D341Med (cell line): ENCODE measurements at regions not wholly inside any gene's neighbourhood (a gene's known extent, or its start where the extent isn't known, plus 50 kb on each side); places are given as distances from the start of the nearest gene placed in this dataset.

ENCODE experiments used
- DNase-seq: peaks from one replicate; pipeline ENCODE4 v3.0.0; 2012; ENCODE audit warnings: low spot score

DNA sequence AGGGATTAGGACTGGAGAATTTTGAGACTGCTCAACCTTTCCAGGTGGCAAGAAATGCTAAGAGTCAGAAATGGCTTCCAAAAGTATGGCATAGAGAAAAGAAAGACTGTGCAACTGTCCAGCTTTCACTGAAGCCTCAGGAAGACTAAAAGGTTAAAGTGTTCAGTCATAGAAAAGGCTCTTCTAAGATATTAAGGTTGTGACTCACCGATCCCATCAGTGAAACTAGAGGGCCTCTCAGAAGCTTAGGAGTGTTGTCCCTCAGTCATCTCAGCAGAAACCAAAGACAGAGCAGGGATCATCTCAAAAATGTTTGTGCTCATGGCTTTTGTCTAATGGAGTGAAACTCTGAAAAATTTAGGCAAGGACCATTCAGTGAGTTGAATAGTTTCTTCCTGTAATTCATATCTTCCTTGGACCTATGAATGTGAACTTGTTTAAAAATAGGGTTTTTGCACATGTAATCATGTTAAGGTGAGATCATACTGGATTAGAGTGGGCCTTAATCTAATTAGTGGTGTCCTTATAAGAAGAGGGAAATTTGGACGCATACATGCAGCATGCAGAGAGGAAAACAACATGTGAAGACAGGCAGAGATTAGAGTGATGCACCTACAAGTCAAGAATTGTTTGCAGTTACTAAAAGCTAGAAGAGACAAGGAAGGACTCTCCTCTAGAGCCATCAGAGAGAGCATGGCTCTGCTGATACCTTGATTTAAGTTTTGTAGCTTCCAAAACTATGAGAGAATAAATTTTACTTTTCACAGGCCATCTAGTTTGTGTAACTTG lies 71.3 kb downstream of the RPE65 start:
- DNase-seq, result no peak

DNA sequence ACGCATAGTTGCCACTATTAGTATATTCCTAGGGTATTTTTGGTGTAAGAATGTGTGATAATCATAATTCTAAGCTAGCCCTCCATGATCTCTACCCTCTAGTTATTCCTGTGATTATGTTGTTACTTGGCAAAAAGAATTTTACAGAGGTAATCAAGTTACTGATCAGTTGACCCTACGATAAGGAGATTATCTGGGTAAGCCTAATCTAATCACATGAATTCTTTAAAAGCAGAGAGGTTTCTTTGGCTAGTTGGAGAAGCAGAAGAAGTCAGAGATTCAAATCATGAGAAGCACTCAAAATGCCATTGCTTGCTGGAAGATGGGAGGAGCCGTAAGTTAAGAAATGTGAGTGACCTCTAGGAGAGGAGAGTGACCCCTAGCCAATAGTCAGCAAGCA lies 72.7 kb downstream of the RPE65 start:
- DNase-seq, result no peak

DNA sequence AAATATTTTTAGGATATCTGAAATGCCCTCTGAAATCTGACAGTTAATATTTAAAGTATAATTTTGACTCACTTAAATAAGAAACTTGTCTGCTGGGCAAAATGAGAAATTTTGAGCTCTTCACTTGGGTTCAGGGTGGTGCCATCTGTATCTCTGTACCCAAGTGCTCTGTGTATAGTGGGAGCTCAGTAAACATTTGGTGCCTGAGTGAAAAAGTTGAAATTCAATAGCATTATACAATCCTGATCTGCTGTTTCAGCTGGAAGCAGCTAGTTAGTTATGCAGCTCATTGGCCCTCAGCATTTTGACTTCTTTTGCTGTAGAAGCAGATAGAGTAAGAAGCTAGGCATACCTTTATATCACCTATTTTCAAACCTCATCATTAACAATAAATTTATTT lies 73.3 kb downstream of the RPE65 start:
- no peak for DNase-seq

DNA sequence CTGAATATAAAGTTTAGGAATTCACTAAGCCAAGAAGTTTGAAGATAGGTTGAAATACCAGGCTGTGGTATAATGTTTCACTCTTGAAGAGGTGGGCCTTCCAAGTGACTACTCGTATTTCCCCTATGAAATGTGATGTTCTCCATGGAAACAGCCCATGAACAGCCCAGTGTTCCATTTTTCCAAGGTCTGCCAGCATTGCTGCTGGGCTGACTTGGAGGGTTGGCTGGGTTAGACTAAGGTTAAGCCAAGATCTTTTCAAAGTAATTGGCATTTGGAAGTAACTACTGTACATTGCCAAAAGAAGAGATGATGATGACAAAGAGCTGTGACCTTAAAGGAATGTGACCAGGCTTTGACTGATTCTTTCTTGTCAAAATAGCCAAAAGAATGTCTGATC lies 73.8 kb downstream of the RPE65 start:
- no peak for DNase-seq

DNA sequence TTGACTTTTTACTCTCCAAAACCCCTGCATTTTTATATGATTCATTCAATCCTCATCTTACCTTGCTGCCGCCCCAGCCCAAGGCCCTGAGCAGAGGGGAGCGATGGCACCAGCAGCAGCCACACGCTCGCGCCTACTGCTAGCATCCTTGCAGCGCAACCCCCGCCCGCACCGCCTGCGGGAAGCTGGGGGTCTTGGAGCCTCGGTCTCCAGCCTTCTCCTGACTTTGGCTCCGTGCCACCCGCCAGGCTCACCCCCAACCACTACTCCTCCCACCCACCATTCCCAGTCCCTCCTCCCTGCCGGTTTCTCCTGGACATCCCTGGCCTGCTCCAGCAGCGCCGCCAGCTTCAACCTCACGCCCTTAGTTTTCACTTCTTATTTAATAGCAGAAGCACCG lies 76.6 kb downstream of the RPE65 start:
- DNase-seq, result peak; percentile 18

DNA sequence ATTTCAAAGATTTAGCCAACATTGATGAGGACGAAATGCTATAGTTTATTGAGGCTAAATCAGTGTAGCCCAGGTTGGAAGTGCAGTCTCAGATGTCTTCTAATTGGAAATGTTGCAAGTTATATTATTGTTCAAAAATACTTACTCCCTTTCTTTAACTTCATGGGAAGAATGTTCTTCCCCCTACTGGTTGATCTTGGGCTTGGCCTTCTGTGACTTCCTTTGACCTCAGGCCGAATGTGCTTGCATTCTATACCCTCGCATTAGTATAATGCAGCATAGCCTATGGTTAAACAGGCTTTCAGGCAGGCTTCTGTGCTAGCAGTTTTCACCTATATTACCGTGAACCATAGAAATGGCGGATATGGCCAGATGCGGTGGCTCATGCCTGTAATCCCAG lies 77.3 kb downstream of the RPE65 start:
- DNase-seq, result no peak

DNA sequence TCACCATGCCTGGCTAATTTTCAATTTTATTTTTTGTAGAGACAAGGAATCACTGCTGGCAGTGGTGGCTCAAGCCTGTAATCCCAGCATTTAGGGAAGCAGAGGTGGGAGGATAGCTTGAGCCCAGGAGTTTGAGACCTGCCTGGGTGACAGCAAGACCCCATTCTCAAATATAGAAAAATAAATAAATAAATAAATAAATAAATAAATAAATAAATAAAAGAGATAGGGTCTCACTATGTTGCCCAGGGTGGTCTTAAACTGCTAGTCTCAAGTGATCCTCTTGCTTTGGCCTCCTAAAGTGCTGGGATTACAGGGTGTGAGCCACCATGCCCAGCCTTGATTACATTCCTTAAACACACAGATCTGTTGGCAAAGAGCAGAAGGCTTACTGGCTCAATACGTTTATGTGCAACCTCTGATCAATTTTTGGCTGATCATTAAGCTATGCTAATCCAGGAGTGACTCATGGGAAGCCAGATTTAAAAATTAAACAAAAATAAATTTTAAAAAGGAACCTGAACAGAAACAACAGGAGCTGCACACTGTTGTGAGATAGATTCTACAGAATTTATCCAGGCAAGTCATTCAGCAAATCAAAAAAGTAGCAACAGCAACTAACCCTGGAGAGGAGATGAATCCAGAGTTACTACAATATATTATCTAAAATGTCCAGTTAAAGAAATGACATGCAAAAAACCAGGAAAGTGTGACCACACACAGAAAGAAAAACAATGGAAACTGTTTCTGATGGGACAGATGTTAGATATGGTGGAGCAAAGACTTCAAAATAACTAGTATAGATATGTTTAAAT lies 79.4 kb downstream of the RPE65 start:
- DNase-seq, result no peak

DNA sequence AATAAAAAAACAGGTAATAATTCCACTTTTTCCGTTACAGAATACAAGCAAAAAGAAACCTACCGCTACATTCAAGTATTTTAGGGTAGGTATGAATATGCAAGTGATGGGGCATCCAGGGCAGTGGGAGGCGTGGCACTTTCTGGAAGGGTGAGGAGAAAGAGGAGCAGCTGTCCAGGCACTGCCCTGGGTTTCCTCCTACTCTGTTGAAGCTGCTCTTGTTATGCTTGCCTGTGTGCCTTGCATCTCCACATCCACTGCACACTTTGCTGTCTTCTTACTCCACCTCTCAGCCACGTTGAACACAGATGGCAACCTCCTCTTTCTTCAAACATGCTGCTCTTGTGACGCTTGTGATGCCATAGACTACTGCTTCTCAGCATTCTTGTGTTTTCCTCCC lies 83.2 kb downstream of the RPE65 start:
- no peak for DNase-seq

DNA sequence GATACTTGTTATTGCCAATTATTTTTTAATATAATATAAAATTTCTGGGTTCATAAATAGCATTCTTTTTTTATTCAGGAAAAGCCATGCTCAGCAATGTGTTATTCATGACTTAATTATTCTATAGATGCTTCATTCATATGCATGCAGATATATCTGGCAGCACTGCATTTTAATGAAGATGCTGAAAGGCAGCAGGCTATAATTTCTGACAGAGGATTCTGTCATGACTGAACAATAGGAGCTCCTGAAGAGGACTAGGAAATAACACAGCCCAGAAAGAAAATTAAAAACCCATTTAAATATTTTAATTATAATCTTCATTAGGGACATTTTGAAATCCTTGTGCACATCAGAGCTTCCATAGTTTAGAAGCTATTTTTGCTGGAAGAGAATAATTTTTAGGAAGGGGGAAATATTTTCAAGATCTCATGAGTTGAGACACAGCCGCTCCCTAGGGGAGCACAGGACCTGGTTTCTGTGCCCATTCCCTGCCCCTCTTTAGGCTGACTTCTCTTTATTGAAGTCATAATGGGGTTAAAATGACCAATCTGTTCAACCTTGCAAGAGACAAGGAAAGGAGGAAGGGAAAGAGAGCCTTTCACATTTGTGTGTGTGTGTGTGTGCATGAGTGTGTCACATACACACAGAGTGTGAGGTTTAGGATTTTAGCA lies 83.9 kb downstream of the RPE65 start:
- DNase-seq, result no peak

DNA sequence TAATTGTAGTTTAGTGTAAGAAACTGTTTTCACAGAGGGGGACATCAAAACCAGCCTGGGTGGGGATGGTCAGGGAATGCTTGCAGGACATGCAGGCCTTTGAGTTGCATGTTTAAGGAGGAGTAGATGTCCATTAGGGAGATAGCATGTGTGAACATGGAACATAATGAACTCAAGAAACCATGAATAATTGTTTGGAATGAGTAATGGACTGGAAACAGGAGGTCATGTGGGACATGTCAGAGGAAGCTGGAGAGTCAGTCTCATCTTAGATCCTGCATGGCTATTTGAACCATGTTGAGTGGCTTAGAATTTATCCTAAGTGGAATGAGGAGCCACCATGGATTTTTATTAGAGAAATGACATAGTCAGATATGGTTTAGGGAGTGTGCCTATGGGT lies 86.4 kb downstream of the RPE65 start:
- no peak for DNase-seq

DNA sequence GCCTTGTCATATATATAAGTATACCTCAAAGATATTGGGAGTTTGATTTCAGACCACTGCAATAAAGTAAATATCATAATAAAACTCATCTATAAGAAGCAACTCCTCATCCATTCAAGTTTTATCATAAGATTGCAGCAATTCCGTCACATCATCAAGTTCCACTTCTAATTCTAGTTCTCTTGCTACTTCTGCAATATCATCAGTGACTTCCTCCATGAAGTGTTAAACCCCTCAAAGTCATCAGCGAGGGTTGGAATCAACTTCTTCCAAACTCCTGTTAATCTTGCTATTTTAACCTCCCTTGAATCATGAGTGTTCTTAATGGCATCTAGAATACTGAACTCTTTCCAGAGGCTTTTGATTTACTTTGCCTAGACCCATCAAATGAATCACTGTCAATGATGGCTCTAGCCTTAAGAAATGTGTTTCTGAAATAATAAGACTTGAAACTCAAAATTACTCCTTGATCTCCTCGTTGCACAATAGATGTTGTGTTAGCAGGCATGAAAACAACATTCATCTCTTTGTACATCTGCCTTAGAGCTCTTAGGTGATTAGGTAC lies 88.3 kb downstream of the RPE65 start:
- DNase-seq, result no peak

DNA sequence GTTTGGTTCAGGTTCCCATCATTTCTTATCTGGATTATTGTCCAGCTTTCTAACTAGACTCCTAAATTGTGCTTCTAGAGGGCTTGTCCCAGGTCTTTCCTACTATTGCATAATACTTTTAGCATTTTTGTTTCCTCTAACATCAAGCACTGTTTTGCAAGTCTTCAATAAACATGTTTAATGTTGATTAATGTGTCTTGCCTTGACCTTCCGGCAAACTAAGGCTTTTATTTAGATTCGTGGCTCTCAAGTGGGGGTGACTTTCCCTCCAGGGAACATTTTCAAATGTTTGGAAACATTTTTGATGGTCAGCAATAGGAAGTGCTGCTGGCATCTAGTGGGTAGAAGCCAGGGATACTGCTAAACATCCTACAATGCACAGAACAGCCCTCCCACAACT lies 90.7 kb downstream of the RPE65 start:
- no peak for DNase-seq

DNA sequence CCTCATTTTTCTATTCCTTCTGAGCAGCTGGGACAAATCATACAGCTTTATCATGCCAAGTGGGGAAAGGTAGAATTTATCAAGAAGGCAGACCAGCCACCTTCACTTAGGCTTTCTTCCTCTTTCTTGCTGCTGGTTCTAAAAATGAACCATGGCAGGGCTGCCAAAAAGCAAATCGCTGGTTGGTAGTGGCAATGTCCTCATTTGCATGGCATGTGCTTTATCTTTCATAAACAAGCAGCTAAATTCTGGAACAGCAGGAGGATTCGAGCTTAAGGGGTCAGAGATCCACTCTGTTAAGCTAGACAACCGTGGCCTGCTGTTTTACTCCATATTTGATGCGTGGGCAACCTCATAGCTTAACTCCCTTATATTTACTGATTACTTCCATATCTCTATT lies 91.3 kb downstream of the RPE65 start:
- DNase-seq, result no peak

DNA sequence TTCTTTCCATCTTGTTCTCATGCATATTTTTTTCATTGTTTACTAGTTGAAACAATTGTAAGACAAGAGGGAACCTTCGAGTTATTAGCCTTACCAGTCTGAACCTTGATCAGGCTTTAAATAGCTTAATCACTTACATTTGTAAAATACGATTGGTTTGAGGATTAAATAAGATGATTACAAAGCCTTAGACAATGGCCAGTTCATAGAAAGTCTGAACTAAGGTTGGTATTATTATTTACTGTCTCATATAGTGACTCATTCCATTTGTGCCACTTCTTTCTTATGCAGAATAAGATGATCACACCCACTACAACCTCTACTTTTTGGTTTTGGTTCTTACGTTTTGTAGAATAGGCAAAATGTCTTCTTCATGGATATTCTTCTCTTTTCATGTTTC lies 94.1 kb downstream of the RPE65 start:
- no peak for DNase-seq

DNA sequence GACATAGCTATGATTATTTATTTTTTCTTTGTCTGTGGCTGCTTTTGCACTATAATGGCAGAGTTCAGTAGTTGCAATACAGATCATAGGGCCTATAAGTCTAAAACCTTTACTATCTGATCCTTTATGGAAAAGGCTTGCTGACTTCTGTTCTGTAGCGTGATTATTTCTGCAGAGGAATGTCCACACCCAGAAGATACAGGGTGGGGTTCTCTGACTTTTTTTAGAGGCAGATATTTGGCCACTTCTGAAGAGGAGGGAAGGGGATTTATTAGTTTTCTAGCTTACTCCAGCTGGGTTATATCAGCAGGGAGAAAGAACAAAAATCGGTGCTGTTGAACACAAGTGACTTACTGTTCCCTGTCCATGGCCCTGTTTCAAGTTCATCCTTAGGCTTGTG lies 97.6 kb downstream of the RPE65 start:
- no peak for DNase-seq

DNA sequence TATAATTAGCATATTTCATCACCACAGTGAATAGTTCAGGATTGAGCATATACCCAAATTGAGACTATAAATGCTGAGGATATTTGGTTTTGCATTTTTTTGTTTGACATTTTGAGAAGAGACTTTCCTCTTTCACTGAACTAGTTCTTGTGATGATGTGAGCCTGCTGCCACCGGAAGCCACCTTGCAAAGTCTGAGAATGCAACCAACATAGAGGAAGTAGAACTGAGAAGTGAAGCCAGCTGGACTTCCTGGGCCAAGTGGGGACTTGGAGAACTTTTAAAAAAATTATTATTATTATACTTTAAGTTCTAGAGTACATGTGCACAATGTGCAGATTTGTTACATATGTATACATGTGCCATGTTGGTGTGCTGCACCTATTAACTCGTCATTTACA lies 102.3 kb downstream of the RPE65 start:
- no peak for DNase-seq

DNA sequence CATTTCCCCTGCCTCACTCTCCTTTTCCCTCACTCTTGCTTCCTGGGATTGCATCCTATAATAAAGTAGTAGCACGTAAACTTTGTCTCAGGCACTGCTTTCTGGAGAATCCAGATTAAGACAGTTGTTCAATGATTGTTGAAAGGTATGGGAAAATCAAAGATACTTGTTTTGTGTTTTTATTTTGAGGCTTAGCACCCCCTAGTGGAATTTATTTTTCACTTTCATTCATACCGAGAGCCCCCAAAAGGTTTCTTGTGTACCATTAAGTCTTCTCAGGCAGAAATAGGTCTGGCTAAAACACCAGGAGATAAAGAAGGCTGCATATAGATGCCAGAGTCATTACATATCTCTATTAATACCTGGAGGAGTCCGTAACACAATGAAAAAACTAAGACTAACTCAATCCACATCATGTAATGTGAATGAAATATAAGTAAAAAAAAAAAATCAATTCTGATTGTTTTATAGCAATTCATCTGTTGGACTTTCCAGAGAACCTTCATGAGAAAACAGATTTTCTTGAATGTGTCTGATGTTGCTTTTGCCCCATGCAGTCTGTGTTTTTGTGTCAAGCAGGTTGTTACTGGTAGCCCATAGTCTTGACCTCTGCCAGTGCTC lies 103.5 kb downstream of the RPE65 start:
- no peak for DNase-seq

DNA sequence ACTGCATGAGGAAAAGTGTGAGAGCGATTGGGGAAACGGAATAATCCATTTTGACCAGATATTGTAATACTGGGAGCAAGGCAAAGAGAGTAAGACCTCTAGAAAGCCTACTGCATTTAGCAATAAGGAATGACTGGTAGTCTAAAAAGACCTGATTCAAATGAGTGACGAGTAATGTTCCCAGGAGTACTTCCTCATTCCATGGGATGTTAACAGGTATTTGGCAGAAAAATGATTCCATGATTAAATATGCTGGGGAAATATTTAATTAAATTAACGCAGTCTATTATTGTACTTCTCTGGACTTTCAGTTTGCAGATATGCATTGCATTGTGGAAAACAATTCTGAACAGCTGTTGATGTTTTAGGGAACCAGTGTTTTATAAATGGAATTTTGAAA lies 105.5 kb downstream of the RPE65 start:
- no peak for DNase-seq

DNA sequence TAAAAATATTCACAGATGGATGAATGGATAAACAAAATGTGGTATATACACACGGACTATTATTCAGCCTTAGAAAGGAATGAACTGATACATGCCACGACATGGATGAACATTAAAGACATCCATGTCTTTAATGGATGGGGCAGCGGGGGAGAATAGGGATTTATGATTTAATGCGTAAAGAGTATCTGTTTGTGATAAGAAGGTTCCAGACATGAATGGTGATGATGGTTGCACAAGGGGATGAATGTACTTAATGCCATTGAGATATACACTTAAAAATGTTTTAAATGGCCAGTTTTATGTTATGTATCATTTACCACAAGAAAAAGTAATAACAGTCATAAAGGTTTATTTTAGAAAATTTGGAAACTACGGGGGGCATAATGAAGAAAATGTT lies 108.6 kb upstream of the WLS start:
- no peak for DNase-seq

DNA sequence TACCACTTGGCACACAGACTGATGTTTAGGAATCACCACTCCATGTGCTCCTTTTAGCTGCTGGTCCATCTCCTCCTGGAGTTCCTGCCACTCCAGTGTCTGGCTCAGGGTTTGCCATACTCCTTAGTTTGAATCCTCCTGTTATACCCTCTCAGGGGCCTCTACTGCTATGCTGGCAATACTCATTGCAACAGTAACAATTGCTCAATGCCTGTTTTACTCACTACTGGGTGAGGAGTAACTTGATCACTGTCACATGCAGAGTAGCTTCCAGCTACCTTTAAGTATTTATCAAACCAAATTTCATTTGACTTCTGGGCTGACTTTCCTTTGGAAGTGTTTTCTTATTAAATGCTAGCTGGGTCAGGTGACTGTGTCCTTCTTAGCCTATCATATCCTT lies 107.2 kb upstream of the WLS start:
- DNase-seq, result no peak

DNA sequence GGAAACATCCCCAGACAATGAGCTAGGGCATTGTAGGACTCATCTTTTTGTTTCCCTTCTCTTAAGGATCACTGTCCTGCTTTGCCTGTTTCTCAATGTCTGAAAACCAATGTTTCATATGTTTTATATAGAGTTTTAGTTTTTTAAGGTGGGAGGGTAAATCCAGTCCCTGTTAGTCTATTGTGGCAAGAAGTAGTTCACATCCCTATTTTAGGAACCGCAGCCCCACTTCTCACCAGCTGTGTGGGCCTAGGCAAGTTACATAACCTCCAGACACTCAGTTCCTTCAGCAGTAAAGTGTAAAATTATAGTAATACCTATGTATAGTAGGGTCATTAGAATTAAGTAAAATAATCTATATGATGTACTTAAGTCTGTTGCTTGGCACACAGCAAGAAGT lies 105.8 kb upstream of the WLS start:
- no peak for DNase-seq

DNA sequence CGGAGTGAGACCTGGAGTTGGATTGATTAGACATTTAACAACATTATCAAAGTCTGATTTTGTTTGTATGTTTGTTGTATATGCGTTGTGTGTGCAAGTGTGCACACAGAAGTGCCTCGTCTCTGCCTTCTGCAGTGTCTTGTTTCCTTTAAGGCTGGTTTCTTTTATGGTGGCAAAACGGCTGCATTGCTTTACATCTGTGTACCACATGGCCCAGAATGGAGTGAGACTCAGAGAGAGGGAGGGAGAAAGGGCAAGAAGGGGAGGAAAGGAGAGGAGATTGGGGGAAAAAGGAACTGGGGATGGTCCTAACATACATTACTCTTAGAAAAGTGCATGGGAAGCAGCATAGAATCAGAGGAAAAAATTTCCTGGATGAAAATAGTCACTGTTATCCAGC lies 99.7 kb upstream of the WLS start:
- DNase-seq, result no peak
